Activated CD8-positive, alpha-beta memory T cell treated with anti-CD3 and anti-CD28 coated beads, Interleukin-2, amount 50 U/mL, for 1 hour (primary cell): ENCODE measurements at regions not wholly inside any gene's neighbourhood (a gene's known extent, or its start where the extent isn't known, plus 50 kb on each side); places are given as distances from the start of the nearest gene placed in this dataset.
"Not testable (repeated sequence)": the region's sequence is repeated elsewhere in the genome, so short reads cannot be mapped to it uniquely, and the experiment has no call there.

ENCODE experiments used
- DNase-seq: peaks from one replicate; pipeline ENCODE4 v3.0.0-alpha.2; 2020; ENCODE audit errors: extremely low read depth

GRCh38 chr22:22372086-22372485, 127.5 kb downstream of the VPREB1 start:
- no peak for DNase-seq

- no peak for DNase-seq
These were observed 129.6 kb downstream of the VPREB1 start for GRCh38 chr22:22374163-22374562.

GRCh38 chr22:22374579-22374978, 130.0 kb downstream of the VPREB1 start:
- DNase-seq: no peak

GRCh38 chr22:22375576-22376351, 131.2 kb downstream of the VPREB1 start:
- DNase-seq: no peak

GRCh38 chr22:22376352-22376706, 131.7 kb downstream of the VPREB1 start:
- DNase-seq: no peak

- DNase-seq: not testable (repeated sequence)
These were observed 131.7 kb downstream of the ZNF280B start for GRCh38 chr22:22376884-22377283.

- DNase-seq: no peak
These were observed 131.2 kb downstream of the ZNF280B start for GRCh38 chr22:22377335-22377734.

GRCh38 chr22:22378446-22379415, 129.8 kb downstream of the ZNF280B start:
- DNase-seq: no peak

GRCh38 chr22:22380098-22381030, 128.2 kb downstream of the ZNF280B start:
- DNase-seq: no peak

GRCh38 chr22:22381292-22381691, 127.2 kb downstream of the ZNF280B start:
- not testable (repeated sequence) for DNase-seq

- DNase-seq: no peak
These were observed 124.3 kb downstream of the ZNF280B start for GRCh38 chr22:22384267-22384666.

- no peak for DNase-seq
These were observed 123.8 kb downstream of the ZNF280B start for GRCh38 chr22:22384668-22385244.

GRCh38 chr22:22386602-22387385, 121.7 kb downstream of the ZNF280B start:
- DNase-seq: no peak

GRCh38 chr22:22387386-22387736, 121.2 kb downstream of the ZNF280B start:
- no peak for DNase-seq

- DNase-seq: no peak
These were observed 120.5 kb downstream of the ZNF280B start for GRCh38 chr22:22388090-22388489.

GRCh38 chr22:22388494-22388893, 120.0 kb downstream of the ZNF280B start:
- no peak for DNase-seq

- DNase-seq: no peak
These were observed 119.1 kb downstream of the ZNF280B start for GRCh38 chr22:22389467-22389866.

- no peak for DNase-seq
These were observed 117.6 kb downstream of the ZNF280B start for GRCh38 chr22:22390989-22391388.

- DNase-seq: no peak
These were observed 117.0 kb downstream of the ZNF280B start for GRCh38 chr22:22391543-22391942.

GRCh38 chr22:22392131-22392530, 116.4 kb downstream of the ZNF280B start:
- DNase-seq: no peak

GRCh38 chr22:22394591-22394990, 114.0 kb downstream of the ZNF280B start:
- no peak for DNase-seq
